Mesendoderm (in vitro differentiated cells): ENCODE measurements at regions not wholly inside any gene's neighbourhood (a gene's known extent, or its start where the extent isn't known, plus 50 kb on each side); places are given as distances from the start of the nearest gene placed in this dataset.

Source experiments
- DNase-seq: peaks from one replicate; pipeline ENCODE4 v3.0.0; 2013
- H2AK5ac ChIP-seq: 2 replicates; pipeline ENCODE4 v1.6.1; 2013; ENCODE audit warnings: low read length, inconsistent platforms
- H2BK120ac ChIP-seq: 2 replicates; pipeline ENCODE4 v1.6.1; 2013; ENCODE audit warnings: low read depth, mild to moderate bottlenecking, low read length, moderate library complexity, mixed read lengths
- H2BK15ac ChIP-seq: replicated peaks from 2 replicates; pipeline ENCODE4 v1.6.1; 2013; ENCODE audit warnings: low read depth, mild to moderate bottlenecking, moderate library complexity
- H2BK5ac ChIP-seq: 2 replicates; pipeline ENCODE4 v1.6.1; 2013; ENCODE audit warnings: low read length, inconsistent platforms
- H3K18ac ChIP-seq: 2 replicates; pipeline ENCODE4 v1.6.1; 2013; ENCODE audit warnings: mild to moderate bottlenecking, low read length, mixed read lengths
- H3K23ac ChIP-seq: one replicate; pipeline ENCODE4 v1.6.1; 2013; ENCODE audit warnings: low read length
- H3K27ac ChIP-seq: 2 replicates; pipeline ENCODE4 v1.5.1; 2013; ENCODE audit warnings: low read depth, mild to moderate bottlenecking, inconsistent platforms, low read length, moderate library complexity
- H3K27me3 ChIP-seq: 2 replicates; pipeline ENCODE4 v1.6.1; 2013; ENCODE audit warnings: low read length, control low read depth, mild to moderate bottlenecking, inconsistent platforms; ENCODE audit not compliant: insufficient read depth, poor library complexity
- H3K36me3 ChIP-seq: 2 replicates; pipeline ENCODE4 v1.6.1; 2013; ENCODE audit warnings: low read length, inconsistent platforms; ENCODE audit not compliant: control insufficient read depth, insufficient read depth
- H3K4ac ChIP-seq: one replicate; pipeline ENCODE4 v1.6.1; 2013; ENCODE audit warnings: low read depth, mild to moderate bottlenecking, low read length, moderate library complexity
- H3K4me1 ChIP-seq: 2 replicates; pipeline ENCODE4 v1.6.1; 2013; ENCODE audit warnings: low read depth, low read length, inconsistent platforms; ENCODE audit not compliant: control insufficient read depth
- H3K4me2 ChIP-seq: 2 replicates; pipeline ENCODE4 v1.6.1; 2013; ENCODE audit warnings: low read length
- H3K4me3 ChIP-seq: 2 replicates; pipeline ENCODE4 v1.5.1; 2013; ENCODE audit warnings: mild to moderate bottlenecking, low read length
- H3K56ac ChIP-seq: one replicate; pipeline ENCODE4 v1.6.1; 2013; ENCODE audit warnings: low read length
- H3K79me1 ChIP-seq: 2 replicates; pipeline ENCODE4 v1.6.1; 2013; ENCODE audit warnings: low read length, inconsistent platforms
- H3K79me2 ChIP-seq: 2 replicates; pipeline ENCODE4 v1.6.1; 2013; ENCODE audit warnings: mild to moderate bottlenecking, low read length; ENCODE audit not compliant: control insufficient read depth, insufficient read depth
- H3K9ac ChIP-seq: 2 replicates; pipeline ENCODE4 v1.6.1; 2013; ENCODE audit warnings: low read length, inconsistent platforms
- H4K5ac ChIP-seq: one replicate; pipeline ENCODE4 v1.6.1; 2013; ENCODE audit warnings: low read length
- H4K8ac ChIP-seq: one replicate; pipeline ENCODE4 v1.6.1; 2013; ENCODE audit warnings: low read depth, mild to moderate bottlenecking, control low read depth, low read length, moderate library complexity
- WGBS: extraction: QIAGEN DNeasy Blood & Tissue Kit; methylation state at CpG from one replicate; pipeline ENCODE4 v1.1.7; 2013; ENCODE audit warnings: low lambda C conversion rate, missing lambda C conversion rate; ENCODE audit not compliant: insufficient coverage; ENCODE audit errors: extremely low coverage; 5-methylcytosine and 5-hydroxymethylcytosine counted together

- no peak overlapping the region for H3K9ac ChIP-seq
- H3K27me3 ChIP-seq, result no peaks in the 10 kb centered on the region
- H3K36me3 ChIP-seq, result no peaks in the 10 kb centered on the region
- no peak overlapping the region for H4K5ac ChIP-seq
- no peak overlapping the region for H3K27ac ChIP-seq
- H3K4me3 ChIP-seq, result no peak overlapping the region
- H3K4me2 ChIP-seq, result no peak overlapping the region
- no peak for DNase-seq
- H3K18ac ChIP-seq, result no peak overlapping the region
- H3K79me1 ChIP-seq, result no peaks in the 10 kb centered on the region
- no peak overlapping the region for H3K56ac ChIP-seq
- peaks cover 2% of the 10 kb centered on the region for H3K4me1 ChIP-seq
- no peaks in the 10 kb centered on the region for H3K79me2 ChIP-seq
- H2BK5ac ChIP-seq, result no peak overlapping the region
- H3K4ac ChIP-seq, result no peak overlapping the region
- no CpG with 5 or more reads among the region's 2 CpGs for WGBS
- H2BK15ac ChIP-seq, result peak overlapping the region; percentile 15
- H2AK5ac ChIP-seq, result no peak overlapping the region
- H3K23ac ChIP-seq, result no peak overlapping the region
- no peak overlapping the region for H4K8ac ChIP-seq
- no peak overlapping the region for H2BK120ac ChIP-seq
These were observed 126.8 kb downstream of the SKIDA1 start for GRCh38 chr10:21398563-21399231.

DNA sequence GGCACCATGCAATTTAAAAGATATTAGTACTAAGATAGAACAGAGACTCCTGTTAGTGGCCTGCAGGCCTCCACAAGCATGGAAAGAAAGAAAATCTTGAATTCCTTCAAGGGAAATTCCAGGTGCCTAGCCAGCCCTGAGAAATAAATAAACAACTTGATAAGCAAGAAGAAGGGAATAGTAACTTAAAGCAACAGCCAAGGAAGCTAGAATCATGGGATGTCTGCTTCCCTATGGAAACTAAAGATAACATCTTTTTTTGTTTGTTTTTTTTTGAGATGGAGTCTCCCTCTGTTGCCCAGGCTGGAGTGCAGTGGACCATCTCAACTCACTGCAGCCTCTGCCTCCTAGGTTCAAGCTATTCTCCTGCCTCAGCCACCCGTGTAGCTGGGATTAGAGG lies 128.6 kb downstream of the SKIDA1 start:
- WGBS, result no CpG with 5 or more reads among the region's 1 CpG
- no peaks in the 10 kb centered on the region for H3K79me1 ChIP-seq

DNA sequence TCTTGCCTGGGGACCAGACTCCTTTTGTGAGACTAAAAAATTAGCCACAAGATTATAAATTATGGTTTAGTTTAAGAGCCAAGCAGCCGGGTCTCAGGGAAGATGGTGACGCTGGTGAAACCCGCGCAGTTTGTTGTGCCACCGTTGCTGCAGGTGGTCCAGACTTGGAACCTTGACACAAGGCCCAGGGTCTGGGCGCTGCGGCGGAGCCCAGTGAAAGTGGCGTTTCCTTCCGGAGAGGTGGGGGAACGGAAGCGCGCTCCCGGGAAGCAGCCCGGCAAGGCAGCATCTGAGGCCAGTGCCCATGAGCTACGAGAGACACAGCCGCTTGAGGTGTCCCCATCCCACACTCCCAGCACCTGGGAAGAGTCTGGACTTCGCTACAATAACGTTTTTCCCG lies 131.6 kb downstream of the SKIDA1 start:
- Histone ChIP-seq H2BK120ac (no peak overlapping the region), H3K4me2 (no peak overlapping the region), H3K56ac (no peak overlapping the region), H3K36me3 (no peaks in the 10 kb centered on the region), H3K79me2 (no peaks in the 10 kb centered on the region), H3K23ac (no peak overlapping the region), H2AK5ac (no peak overlapping the region), H2BK5ac (no peak overlapping the region), H3K4me3 (no peak overlapping the region), H3K79me1 (no peaks in the 10 kb centered on the region), H4K8ac (no peak overlapping the region), H2BK15ac (no peak overlapping the region), H3K27ac (no peak overlapping the region), H3K18ac (no peak overlapping the region), H3K27me3 (no peaks in the 10 kb centered on the region), H3K4ac (no peak overlapping the region), H4K5ac (no peak overlapping the region), H3K9ac (no peak overlapping the region), H3K4me1 (no peaks in the 10 kb centered on the region)
- WGBS, result no CpG with 5 or more reads among the region's 20 CpGs
- DNase-seq, result no peak

More for the DNA sequence above, 128.6 kb downstream of the SKIDA1 start:
- Histone ChIP-seq H3K4me1 (no peaks in the 10 kb centered on the region), H3K4ac (no peak overlapping the region), H4K5ac (no peak overlapping the region), H3K4me2 (no peak overlapping the region), H2BK15ac (no peak overlapping the region), H2BK120ac (no peak overlapping the region), H3K23ac (no peak overlapping the region), H4K8ac (no peak overlapping the region), H2AK5ac (no peak overlapping the region), H3K79me2 (no peaks in the 10 kb centered on the region), H3K27me3 (no peaks in the 10 kb centered on the region), H2BK5ac (no peak overlapping the region), H3K4me3 (no peak overlapping the region), H3K27ac (no peak overlapping the region), H3K36me3 (no peaks in the 10 kb centered on the region), H3K56ac (no peak overlapping the region), H3K9ac (no peak overlapping the region), H3K18ac (no peak overlapping the region)
- DNase-seq, result no peak

GRCh38 chr10:21388589-21388988 lies 136.9 kb downstream of the SKIDA1 start:
- H3K23ac ChIP-seq, result peak overlapping the region; percentile 1
- no peaks in the 10 kb centered on the region for H3K36me3 ChIP-seq
- H3K79me1 ChIP-seq, result no peaks in the 10 kb centered on the region
- H3K79me2 ChIP-seq, result no peaks in the 10 kb centered on the region
- no CpG with 5 or more reads among the region's 8 CpGs for WGBS
- no peaks in the 10 kb centered on the region for H3K4me1 ChIP-seq
- no peaks in the 10 kb centered on the region for H3K27me3 ChIP-seq
- H3K27ac ChIP-seq, result no peak overlapping the region
- no peak overlapping the region for H3K4me2 ChIP-seq
- no peak overlapping the region for H3K56ac ChIP-seq
- H3K9ac ChIP-seq, result no peak overlapping the region
- H2BK15ac ChIP-seq, result no peak overlapping the region
- H2BK5ac ChIP-seq, result no peak overlapping the region
- no peak overlapping the region for H3K4ac ChIP-seq
- no peak for DNase-seq
- H3K18ac ChIP-seq, result no peak overlapping the region
- H4K8ac ChIP-seq, result no peak overlapping the region
- no peak overlapping the region for H2AK5ac ChIP-seq
- H2BK120ac ChIP-seq, result no peak overlapping the region
- H3K4me3 ChIP-seq, result no peak overlapping the region
- no peak overlapping the region for H4K5ac ChIP-seq

DNA sequence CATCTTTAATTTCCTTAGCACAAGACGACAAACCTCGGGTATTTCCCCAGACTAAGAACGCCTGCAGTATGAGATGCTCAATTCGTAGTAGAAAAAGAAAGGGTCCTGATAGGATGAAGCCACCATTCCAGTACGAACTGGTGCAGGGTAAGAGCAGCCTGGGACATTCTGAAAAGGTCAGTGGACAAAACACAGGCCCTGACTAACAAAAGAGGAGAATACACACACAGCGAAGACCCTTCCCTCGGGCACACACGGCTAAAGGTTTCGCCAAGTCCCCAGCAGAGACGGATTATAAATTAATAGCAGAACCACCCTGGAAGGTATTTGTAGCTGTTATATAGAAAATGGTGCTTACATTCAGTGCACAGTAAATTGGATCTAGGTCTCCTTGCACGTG lies 137.6 kb downstream of the SKIDA1 start:
- H3K4ac ChIP-seq, result peak overlapping the region; percentile 20
- H3K56ac ChIP-seq, result no peak overlapping the region
- H4K5ac ChIP-seq, result no peak overlapping the region
- no peaks in the 10 kb centered on the region for H3K27me3 ChIP-seq
- no peaks in the 10 kb centered on the region for H3K79me2 ChIP-seq
- WGBS, result no CpG with 5 or more reads among the region's 11 CpGs
- H2AK5ac ChIP-seq, result no peak overlapping the region
- no peak overlapping the region for H2BK15ac ChIP-seq
- no peak overlapping the region for H2BK120ac ChIP-seq
- H3K36me3 ChIP-seq, result no peaks in the 10 kb centered on the region
- H4K8ac ChIP-seq, result peak overlapping the region; percentile 82
- no peak overlapping the region for H3K4me2 ChIP-seq
- H3K27ac ChIP-seq, result no peak overlapping the region
- no peak overlapping the region for H3K4me3 ChIP-seq
- no peak overlapping the region for H3K9ac ChIP-seq
- no peaks in the 10 kb centered on the region for H3K4me1 ChIP-seq
- no peak for DNase-seq
- no peak overlapping the region for H2BK5ac ChIP-seq
- H3K18ac ChIP-seq, result no peak overlapping the region
- H3K79me1 ChIP-seq, result no peaks in the 10 kb centered on the region
- no peak overlapping the region for H3K23ac ChIP-seq

DNA sequence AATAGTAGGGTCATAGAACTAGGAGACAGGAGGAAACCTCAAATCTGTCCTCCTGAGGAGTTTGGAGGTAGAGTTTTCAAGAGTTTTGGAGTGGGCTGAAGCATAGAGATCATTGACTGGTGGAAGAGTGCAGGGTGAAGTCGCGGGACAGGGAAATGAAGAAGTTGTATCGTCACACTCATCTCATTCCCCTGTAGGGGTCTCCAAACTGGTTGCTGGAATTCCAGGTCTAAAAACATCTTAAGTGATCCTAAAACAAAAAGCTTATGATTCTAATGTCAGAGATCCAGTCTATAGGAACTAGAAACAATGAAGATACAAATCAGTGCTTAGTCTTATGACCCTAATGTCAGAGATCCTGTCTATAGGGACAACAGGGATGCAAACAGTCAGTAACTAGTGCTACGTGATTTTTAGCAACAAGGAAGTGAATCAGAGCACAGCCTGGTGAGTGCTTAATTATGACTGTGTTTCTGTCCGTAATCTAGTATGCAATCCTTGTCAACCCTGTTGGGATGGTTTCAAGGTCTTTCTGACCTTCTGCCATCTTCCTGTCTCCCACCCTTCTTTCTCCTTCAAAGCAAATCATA lies 139.4 kb downstream of the SKIDA1 start:
- Histone ChIP-seq H3K4me3 (no peak overlapping the region), H3K79me2 (no peaks in the 10 kb centered on the region), H4K8ac (no peak overlapping the region), H3K4me2 (no peak overlapping the region), H3K36me3 (no peaks in the 10 kb centered on the region), H3K9ac (no peak overlapping the region), H3K56ac (no peak overlapping the region), H3K27me3 (no peaks in the 10 kb centered on the region), H2BK120ac (no peak overlapping the region), H3K4me1 (no peaks in the 10 kb centered on the region), H3K27ac (no peak overlapping the region), H3K4ac (no peak overlapping the region), H3K79me1 (no peaks in the 10 kb centered on the region), H3K18ac (peak overlapping the region; percentile 47), H2AK5ac (no peak overlapping the region), H4K5ac (no peak overlapping the region), H2BK15ac (no peak overlapping the region), H3K23ac (no peak overlapping the region), H2BK5ac (no peak overlapping the region)
- peak; percentile 35 for DNase-seq
- WGBS, result no CpG with 5 or more reads among the region's 5 CpGs
